Endothelial cell of hepatic sinusoid (primary cell): ENCODE measurements at regions not wholly inside any gene's neighbourhood (a gene's known extent, or its start where the extent isn't known, plus 50 kb on each side); places are given as distances from the start of the nearest gene placed in this dataset.
"Not testable (repeated sequence)": the region's sequence is repeated elsewhere in the genome, so short reads cannot be mapped to it uniquely, and the experiment has no call there.

Experiments
- in situ Hi-C: cut with HindIII; loops from 2 replicates; pipeline ENCODE4 v1.10.0; 2017; ENCODE audit warnings: low sequenced_read_pairs

DNA sequence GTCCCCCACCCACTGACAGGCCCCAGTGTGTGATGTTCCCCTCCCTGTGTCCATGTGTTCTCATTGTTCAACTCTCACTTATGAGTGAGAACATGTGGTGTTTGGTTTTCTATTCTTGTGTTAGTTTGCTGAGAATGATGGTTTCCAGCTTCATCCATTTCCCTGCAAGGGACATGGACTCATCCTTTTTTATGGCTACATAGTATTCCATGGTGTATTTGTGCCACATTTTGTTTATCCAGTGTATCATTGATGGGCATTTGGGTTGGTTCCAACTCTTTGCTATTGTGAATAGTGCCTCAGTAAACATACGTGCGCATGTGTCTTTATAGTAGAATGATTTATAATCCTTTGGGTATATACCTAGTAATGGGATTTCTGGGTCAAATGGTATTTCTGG is 509.9 kb downstream of the UTRN start:
- in situ Hi-C loops: not testable (repeated sequence)

DNA sequence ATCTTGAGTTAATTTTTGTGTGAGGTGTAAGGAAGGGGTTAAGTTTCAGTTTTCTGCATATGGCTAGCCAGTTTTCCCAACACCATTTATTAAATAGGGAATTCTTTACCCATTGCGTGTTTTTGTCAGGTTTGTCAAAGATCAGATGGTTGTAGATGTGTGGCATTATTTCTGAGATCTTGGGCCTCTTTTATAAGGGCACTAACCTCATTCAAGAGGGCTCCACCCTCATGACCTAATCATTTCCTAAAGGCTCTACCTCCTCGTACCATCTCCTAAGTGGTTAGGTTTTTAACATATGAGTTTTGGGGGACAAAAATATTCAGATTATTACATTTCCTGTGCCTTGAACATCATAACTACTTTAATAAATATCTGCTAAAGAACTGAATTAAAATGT is 510.9 kb downstream of the UTRN start:
- in situ Hi-C loops: no loop called here

DNA sequence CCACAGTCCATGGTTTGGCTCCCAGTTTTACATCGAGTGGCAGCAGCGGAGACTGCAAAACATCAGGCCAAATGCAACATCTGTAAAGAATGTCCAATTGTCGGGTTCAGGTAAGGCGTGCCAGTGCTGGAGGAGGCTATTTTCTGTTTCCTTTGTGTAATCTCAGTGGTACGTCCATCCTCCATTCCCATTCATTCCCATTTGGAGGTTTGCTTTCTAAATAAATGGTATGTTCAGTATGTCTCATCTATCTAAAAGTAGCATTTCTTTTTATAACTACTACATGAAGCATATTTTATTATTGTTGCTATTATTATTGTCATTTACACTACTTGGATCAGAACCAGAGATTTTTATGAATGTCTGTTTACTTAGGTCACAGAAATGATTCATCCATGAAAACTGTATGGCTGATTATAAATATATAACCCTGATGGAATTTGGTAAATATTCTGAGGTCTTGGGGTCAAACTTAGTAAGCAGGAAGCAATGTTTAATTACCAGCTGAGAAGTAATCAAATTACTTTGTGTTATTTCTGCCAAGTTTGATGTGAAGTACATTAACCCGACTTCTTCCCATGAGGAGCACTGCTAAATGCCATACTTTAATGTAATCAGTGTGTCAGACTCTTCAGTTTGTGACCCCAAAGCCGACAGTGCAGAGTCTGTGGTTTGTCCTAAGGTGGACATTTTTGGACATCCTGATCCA is 512.9 kb downstream of the UTRN start:
- in situ Hi-C loops: no loop called here

DNA sequence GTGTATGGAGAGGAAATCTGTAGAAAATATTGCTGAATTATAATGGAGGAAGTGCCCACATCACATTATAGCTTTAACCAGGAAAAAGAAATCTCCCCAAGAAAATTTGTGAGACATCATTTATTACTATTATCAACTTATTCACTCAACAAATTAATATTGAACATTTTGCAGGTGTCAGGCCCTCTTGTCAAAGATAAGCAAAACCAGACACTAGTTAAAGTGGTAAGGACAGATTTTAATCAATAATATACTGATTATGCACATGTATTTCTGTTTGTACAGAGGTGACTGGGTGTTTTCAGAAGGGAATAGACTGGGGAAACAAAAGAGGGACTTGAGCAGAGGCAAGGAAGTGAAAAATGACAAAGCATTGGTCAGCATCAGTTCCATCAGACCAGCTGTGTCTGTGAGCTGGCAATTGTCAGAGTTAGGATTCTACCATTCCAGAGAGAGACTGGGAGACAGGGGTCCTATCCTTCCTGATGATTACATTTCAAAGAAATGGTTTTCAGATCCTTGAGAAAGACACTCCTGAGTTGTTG is 519.2 kb downstream of the UTRN start:
- in situ Hi-C loops: no loop called here

DNA sequence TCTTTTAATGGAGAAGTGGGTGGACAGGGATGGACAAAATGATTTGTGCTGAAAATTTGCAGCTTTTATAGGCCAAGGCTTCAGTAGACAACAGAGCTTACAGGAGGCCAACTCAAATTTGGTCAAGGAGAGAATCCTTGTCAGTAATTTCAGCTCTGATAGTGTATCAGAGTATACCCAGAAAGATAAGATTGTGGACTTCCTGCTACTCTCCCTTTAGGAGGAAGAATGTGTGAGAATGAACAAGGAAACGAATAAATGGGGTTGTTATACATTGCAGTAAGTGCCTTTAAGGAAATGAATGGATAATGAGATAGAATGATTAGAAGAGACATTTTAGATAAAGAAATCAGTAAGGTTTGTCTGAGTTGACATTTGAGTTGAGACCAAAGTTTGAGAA is 519.9 kb downstream of the UTRN start:
- in situ Hi-C loops: no loop called here

DNA sequence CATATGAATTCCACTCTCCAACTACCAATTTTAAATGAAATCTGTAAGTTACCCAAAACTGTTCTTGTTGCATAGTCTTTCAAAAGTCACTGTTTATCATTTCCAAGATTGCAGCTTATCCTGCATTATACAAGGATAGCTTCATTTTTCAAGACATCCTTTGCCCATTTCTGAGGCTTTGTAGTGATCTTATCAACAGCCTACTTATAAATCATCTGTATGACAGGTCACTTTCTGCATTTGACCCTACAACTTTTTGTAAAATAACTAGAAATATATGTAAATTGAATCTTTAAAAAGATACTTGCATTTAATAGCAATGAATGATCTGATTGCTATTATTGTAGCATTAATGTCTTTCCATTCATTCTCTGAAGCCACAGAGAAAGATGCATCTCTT is 521.1 kb downstream of the UTRN start:
- in situ Hi-C loops: no loop called here

DNA sequence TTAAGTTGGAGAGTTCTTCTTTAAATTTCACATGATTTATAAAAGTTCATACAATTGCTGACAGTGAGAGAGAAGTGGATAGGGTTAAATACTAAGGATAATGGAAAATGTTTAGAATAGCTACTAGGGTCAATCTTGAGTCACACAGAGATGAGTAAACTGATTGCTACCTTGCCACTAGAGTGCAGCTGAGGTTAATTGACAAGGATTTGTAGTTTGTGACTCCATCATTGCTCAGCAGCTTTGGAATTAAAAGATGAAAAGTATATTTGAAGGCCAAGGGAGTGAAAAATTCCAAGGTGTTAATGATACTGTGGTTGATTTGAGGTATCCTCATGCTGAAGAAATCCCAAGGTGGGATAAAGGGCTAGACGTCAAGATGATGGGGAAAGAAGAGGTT is 524.0 kb downstream of the UTRN start:
- in situ Hi-C loops: no loop called here

DNA sequence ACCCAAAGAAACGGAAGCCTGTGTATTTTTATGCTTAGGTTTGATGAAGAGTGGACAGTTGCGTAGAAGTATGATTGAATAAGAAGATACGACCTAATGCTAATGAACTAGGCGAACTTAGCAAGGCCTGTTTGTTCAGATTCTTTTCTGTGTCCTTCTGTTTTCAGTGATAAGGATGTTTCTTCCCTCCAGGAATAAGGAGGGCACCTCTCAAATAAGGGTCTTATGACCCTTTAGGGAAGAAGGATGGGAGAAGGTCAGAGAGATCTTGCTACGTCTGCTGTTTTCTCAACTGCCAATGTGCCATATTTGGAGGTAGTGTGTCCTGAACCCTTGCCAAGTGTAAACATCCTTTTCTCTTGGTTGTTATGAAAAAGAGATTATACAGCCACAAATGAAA is 524.8 kb downstream of the UTRN start:
- in situ Hi-C loops: no loop called here

DNA sequence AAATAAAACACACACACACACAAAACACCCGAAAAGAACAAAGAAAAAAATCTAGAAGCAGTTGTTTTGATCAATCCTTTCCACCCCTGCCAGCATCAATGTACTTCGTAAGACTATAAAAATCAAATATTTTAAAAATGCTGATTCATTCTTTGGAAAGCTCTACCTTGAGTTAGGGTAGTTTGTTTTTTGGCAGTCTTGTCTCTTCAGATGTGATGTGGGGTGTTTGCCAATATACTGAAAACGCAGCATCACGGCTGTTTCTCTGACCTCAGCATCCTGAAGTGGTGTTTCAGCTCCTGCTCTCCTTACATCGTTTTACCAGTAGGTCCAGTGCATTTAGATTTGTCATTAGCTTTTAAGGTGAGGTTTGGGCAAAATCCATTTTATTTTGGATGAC is 526.0 kb downstream of the UTRN start:
- in situ Hi-C loops: no loop called here

DNA sequence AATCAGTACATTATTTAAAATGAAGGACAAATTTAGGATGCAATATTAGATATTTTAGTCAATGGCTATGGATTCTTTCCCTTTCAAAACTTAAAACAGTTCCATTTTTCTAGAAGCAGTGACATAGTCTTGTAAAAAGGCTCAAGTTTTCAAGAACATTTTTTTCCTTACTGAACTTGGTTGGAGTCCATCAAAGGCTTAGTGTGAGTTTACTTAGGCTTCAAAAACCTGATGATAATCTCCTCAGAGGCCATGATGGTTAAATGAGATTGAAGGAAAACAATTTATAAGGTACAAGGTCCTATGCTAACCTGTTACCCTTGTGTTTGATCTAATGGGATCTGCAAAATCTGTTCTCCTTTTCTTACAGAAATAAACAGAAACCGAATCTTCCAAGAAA is 531.8 kb downstream of the UTRN start:
- in situ Hi-C loops: no loop called here

DNA sequence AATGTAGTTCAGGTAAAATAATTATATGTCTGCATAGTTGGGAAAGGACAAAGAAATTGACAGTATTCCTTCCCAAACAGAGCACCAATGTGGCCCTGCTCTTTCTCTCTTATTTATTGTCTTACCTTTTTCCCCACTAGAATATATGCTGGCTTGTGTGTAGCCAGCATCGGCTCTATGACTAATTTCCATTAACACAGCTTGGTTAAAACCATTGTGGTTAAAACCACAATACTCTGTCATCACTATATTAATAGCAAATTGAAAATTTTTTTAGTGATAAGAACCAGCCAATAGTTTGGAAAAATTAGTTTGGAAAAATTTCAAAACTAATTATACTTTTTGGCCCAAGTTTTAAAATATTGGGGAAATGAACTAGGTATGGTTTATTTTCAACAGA is 535.1 kb downstream of the UTRN start:
- in situ Hi-C loops: no loop called here

DNA sequence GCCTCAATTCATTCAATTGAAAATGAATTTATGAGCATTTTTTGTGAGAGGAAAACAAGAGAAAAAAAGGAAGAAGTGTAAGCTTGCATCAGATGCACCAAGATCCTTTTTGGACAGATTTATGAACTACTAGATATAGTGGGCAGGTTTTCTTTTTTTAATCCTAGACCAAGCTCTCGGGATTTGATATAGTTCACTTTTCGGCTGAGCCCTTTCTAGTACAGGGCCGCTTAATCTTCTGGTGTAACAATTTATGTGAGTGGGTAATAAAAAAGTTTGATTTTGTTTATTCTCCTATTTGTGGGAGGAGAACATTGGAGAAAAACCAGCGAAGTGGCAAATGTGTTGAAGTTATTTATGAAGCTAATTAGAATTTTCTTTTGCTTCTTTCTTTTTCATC is 538.0 kb downstream of the UTRN start:
- in situ Hi-C loops: no loop called here

DNA sequence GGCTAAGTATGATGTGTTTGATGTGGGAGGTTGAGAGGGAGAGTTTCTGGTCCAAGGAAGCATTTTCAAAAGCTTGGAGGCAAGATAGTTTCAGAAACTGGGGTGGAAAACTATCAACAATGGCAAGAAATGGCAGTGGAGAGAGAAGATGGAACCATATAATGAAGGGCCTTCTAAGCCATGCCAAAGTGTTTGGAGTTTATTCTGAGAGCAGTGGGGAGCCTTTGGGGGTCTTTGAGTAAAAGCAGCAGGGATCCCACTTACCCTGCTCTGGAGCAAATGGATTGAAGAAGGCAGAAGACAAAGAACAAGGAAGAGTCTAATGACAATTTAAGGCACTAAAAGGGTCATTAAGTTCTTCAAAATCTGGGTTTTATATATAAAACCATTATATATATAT is 538.9 kb downstream of the UTRN start:
- in situ Hi-C loops: no loop called here

DNA sequence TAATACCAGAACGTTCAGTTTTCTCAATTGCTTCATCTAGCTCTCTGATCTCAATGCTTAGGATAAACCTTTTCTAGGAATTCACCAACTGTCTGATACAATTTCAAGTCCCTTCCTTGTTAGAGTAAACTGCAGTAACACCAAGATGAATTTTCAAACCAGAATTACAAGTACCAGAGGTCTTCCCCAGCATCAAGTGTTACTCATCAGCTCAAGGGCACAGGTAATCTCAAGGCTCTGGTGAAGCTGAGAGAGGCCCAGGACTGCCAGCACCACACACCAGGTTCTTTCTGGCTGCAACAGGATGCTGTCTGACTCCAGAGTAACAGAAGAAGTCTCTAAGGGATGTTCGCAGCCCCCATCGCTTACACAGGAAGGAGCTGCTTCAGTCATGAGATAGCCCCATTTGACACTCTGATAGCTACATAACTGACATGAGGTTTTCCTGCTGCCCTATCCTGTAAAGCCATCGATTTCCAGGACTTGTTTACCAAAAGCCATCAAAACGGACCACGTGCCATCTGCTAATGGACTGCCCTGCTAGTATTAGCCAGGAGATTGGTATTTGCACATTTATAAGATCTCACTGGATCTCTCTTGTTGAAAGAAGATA is 549.4 kb downstream of the UTRN start:
- in situ Hi-C loops: loop anchor here (5.0 kb wide), 1 partner anchor 43 kb away; no protein-coding TSS in a partner anchor

DNA sequence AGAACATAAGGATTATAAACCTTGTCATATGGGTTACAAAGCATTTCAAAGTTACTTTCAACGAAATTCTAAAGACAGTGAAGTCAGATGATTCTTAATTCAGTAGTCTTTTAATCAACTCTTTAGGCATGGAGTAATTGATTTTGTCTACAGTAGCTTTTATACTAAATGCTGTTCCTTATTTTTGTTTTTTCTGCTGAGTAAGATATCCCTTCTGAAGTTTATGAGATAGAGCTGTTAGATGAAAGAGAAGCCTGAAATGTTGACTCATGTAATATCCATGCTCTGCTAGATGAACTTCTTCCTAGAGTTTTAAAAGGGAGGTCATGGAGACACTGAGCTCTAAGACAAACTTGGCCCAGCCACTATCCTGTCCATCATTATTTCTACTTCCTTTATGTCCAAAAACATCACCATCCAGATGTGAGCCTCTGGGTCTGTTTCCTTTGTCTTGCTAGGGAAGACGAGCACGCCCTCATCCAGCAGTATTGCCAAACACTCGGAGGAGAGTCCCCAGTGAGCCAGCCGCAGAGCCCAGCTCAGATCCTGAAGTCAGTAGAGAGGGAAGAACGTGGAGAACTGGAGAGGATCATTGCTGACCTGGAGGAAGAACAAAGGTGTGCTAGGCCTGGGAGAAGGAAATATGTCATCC is 550.3 kb downstream of the UTRN start:
- in situ Hi-C loops: loop anchor here (5.0 kb wide), 1 partner anchor 42 kb away; no protein-coding TSS in a partner anchor

DNA sequence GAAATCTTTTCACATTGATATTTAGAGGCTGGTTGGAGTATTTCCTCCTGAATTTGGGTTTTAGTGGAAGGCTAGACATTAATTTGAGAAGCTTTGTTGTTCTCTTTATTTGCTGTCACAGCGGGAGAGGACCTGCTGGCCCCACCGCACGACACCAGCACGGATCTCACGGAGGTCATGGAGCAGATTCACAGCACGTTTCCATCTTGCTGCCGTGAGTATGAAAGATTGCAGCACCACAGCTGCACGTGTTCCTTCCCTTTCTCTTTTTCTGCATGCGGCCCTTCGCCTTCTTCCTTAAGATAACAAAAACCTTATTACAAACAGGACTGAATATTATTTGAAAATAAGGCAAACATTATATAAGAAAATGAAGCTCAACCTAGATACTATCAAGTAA is 555.5 kb downstream of the UTRN start:
- in situ Hi-C loops: loop anchor here (5.0 kb wide), 1 partner anchor 72 kb away; no protein-coding TSS in a partner anchor

DNA sequence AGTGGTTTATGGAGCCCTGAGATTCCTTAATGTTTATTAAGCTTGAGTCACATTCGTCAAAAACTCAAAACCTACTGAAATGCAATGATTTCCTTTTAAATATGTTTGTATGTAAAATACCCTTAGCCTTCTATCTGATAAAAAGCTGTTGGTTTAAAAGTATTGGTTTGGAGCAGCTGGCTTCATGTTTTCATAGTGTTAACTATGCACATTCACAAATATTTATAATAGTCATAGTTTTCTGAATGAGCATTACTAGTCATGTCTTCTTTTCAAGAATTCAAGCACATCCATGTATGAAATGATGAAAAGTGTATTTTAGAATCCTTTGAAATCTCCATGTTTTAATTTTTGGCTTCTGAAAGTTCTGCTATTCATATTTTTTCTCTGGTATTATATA is 558.6 kb downstream of the UTRN start:
- in situ Hi-C loops: loop anchor here (5.0 kb wide), 1 partner anchor 69 kb away; no protein-coding TSS in a partner anchor

DNA sequence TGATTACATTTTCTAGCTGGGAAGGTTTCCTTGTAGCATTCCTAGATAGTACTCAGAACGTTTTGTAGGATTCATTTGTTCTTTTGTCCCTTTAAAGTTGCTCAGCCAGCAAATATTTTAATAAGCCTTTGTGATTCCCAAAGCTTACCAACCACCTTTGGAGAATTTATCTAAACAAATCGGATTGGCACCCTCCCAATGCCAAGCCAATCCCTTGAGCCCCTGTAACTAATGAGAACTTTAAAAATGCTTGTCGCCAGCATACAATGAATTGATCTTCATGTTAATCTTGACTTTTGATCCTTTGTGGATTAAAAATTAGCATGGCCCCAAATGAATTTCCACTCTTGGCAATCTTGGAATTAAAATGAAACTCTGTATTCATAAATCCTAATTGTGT is 559.5 kb downstream of the UTRN start:
- in situ Hi-C loops: loop anchor here (5.0 kb wide), 1 partner anchor 68 kb away; no protein-coding TSS in a partner anchor

DNA sequence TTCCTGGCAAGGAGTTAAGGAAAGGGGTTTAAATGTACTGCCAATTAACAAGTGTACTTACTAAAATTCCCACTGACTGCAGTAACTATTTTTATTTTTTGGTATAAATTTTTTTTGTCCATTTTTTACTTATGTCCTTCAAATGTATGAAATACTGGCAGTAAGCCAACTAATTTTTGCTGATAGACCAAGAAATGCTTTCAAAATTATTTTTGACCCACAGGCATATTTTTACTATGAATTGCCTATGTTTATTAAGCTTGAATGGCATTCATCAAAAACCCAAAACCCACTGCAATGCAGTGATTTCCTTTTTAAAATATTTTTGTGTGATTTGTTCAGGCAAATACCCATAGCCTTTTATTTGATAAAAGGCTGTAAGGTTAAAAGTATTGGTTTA is 560.1 kb downstream of the UTRN start:
- in situ Hi-C loops: no loop called here

DNA sequence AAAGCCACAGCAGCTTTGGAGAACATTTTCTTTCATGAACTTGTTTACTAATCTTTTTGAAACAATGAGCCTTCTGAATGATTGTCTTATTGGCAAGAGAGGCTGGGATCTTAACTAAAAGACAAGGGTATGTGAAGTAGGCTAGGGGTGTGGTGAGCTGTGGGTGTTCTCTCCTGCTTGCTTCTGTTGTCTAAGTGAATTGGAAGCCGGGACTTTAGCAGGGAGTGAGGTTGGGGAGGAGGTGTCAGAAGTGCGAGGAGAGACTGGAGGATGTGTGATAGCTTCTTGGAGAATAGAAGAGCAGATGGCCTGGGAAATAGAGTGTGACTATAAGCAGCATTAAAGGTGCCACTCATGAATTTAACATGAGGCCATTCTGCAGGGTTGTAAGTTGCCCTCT is 562.8 kb downstream of the UTRN start:
- in situ Hi-C loops: no loop called here

DNA sequence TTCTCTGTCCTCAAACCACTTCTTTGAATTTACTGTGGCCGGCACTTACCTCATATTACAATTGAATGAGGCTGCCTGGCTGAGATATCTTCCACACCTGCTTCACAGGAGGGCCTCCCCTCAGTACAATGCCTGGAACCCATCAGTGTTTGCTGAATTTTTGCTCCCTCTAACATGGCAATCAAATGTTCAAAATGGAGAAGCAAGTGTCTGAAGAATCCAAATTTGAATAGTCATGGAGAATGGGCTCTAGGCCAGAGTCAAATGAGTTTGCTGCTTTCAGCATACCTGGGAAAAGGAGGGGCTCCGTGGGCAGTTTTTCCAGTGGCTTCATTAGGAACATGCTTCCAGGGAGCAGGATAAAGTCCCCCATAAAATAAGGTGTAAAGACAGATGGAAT is 564.8 kb downstream of the UTRN start:
- in situ Hi-C loops: no loop called here

DNA sequence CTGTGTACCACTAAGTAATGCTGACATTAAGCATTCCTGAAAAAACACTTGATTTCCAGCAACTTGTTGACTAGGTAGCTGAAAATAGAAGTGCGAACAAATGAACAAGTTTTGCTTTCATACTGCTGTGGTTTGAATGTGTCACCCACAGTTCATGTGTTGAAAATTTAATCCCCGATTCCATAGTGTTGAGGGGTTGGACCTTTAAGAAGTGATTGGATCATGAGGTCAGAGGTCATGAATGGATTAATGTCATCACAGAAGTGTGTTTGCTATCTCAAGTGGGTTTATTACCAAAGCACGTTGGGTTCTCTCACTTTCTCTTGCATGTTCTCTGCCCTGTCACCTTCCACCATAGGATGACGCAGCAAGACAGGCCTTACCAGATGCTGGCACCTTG is 568.5 kb downstream of the UTRN start:
- in situ Hi-C loops: no loop called here
